Body of pancreas (tissue), 4 donors: ENCODE measurements at regions not wholly inside any gene's neighbourhood (a gene's known extent, or its start where the extent isn't known, plus 50 kb on each side); places are given as distances from the start of the nearest gene placed in this dataset.
"Not testable (repeated sequence)": the region's sequence is repeated elsewhere in the genome, so short reads cannot be mapped to it uniquely, and the experiment has no call there.

Source experiments
- ATAC-seq: fragments of 150-250 bp; one replicate; pipeline ENCODE4 v1.9.1; 2016
- DNase-seq, 4 donors: peaks; one replicate each; pipeline ENCODE4 v3.0.0-alpha.2; 2019
- H3K27ac ChIP-seq, 4 donors: fragments of 200-600 bp; sonication (generic); 1 replicate in 3 of 4; 2 replicates in 1 of 4; pipeline versions ENCODE4 v1.5.1 to v1.6.1; 2016 to 2019; ENCODE audit warnings: mild to moderate bottlenecking in 1 of 4, mixed read lengths in 1 of 4, moderate library complexity in 1 of 4
- H3K27me3 ChIP-seq, 2 donors: fragments of 200-600 bp; sonication (generic); one replicate each; pipeline ENCODE4 v1.6.0; 2016; ENCODE audit warnings: mild to moderate bottlenecking in 1 of 2
- H3K36me3 ChIP-seq, 2 donors: fragments of 200-600 bp; sonication (generic); replicated peaks in 1 of 2; 2 replicates each; pipeline ENCODE4 v1.5.1; 2016; ENCODE audit warnings: low read depth in 2 of 2; ENCODE audit not compliant: insufficient read depth in 1 of 2
- H3K4me1 ChIP-seq: fragments of 200-600 bp; sonication (generic); one replicate; pipeline ENCODE4 v1.6.0; 2016
- H3K4me3 ChIP-seq, 2 donors: fragments of 200-600 bp; sonication (generic); 1 replicate in 1 of 2; 2 replicates in 1 of 2; pipeline ENCODE4 v1.5.1; 2016 to 2019
- H3K9me3 ChIP-seq, 3 donors: fragments of 200-600 bp; sonication (generic); 1 replicate in 2 of 3; 2 replicates in 1 of 3; pipeline ENCODE4 v1.5.1; 2016
- CTCF ChIP-seq, 7 experiments: fragments of 450-650 bp in 4 of 7; fragments of 200-600 bp in 3 of 7; sonication (generic) in 3 of 7; IDR thresholded peaks; one replicate each; pipeline ENCODE4 v1.5.1; 2016 to 2019; ENCODE audit warnings: antibody characterized with exemption in 7 of 7
- POLR2A ChIP-seq, 3 donors: fragments of 450-650 bp; IDR thresholded peaks; one replicate each; pipeline ENCODE4 v1.6.1; 2016; ENCODE audit warnings: antibody characterized with exemption in 3 of 3, mild to moderate bottlenecking in 2 of 3
- WGBS, 2 donors: methylation state at CpG; one replicate each; pipeline ENCODE4 v1.1.5; 2017; 5-methylcytosine and 5-hydroxymethylcytosine counted together
- intact Hi-C: fragments of 100-400 bp; cut with DNase I; formaldehyde crosslinking; loops from one replicate; pipeline ENCODE4 v1.15.1; 2023

GRCh38 chr4:45437381-45437780 lies 686.5 kb downstream of the GABRG1 start:
- WGBS, 2 donors: 68 to 81% methylated on average over 1 of the region's 1 CpG
- no peak for TF ChIP-seq CTCF (IDR thresholded peaks at IDR 0.05)
- no peak for TF ChIP-seq POLR2A (IDR thresholded peaks at IDR 0.05)
- DNase-seq (no peak), ATAC-seq (no peak)
- Histone ChIP-seq H3K9me3 (no peaks in the 10 kb centered on the region), H3K27ac (no peak overlapping the region), H3K4me1 (no peaks in the 10 kb centered on the region), H3K27me3 (no peaks in the 10 kb centered on the region), H3K36me3 (no peaks in the 10 kb centered on the region), H3K4me3 (no peak overlapping the region)
- intact Hi-C loops: no loop called here

GRCh38 chr4:45425135-45425534 lies 698.7 kb downstream of the GABRG1 start:
- Histone ChIP-seq H3K4me1 (no peaks in the 10 kb centered on the region), H3K27ac (no peak overlapping the region), H3K9me3 (no peaks in the 10 kb centered on the region), H3K27me3 (no peaks in the 10 kb centered on the region), H3K36me3 (no peaks in the 10 kb centered on the region), H3K4me3 (no peak overlapping the region)
- intact Hi-C loops: no loop called here
- no peak for ATAC-seq
- 32 to 42% methylated on average over 1 of the region's 1 CpG for WGBS, 2 donors
- no peak for TF ChIP-seq CTCF (IDR thresholded peaks at IDR 0.05)
- TF ChIP-seq POLR2A (IDR thresholded peaks at IDR 0.05): no peak
- DNase-seq: no peak

- H3K27me3 ChIP-seq: no peaks in the 10 kb centered on the region
- no peak for TF ChIP-seq CTCF (IDR thresholded peaks at IDR 0.05)
- TF ChIP-seq POLR2A (IDR thresholded peaks at IDR 0.05): no peak
- H3K4me1 ChIP-seq: no peaks in the 10 kb centered on the region
- DNase-seq: no peak
- no peak overlapping the region for H3K4me3 ChIP-seq
- no peak for ATAC-seq
- H3K27ac ChIP-seq: no peak overlapping the region
- no peaks in the 10 kb centered on the region for H3K36me3 ChIP-seq
- intact Hi-C loops: no loop called here
- no peaks in the 10 kb centered on the region for H3K9me3 ChIP-seq
- 60 to 61% methylated on average over 3 of the region's 3 CpGs for WGBS, 2 donors
Measured at GRCh38 chr4:45423896-45424295, 697.5 kb upstream of the GNPDA2 start.

- ATAC-seq, H3K4me1 ChIP-seq, H3K9me3 ChIP-seq, H3K36me3 ChIP-seq, DNase-seq, H3K27me3 ChIP-seq, H3K27ac ChIP-seq, intact Hi-C loops, H3K4me3 ChIP-seq: not testable (repeated sequence)
- WGBS, 2 donors: 82% methylated on average over 21 of the region's 21 CpGs; no CpG with 5 or more reads in 1 of the 2 donors
Measured at GRCh38 chr4:45420091-45420674, 693.8 kb upstream of the GNPDA2 start.

- no peaks in the 10 kb centered on the region for H3K9me3 ChIP-seq
- DNase-seq (no peak), ATAC-seq (no peak)
- no peaks in the 10 kb centered on the region for H3K27me3 ChIP-seq
- H3K4me1 ChIP-seq: no peaks in the 10 kb centered on the region
- TF ChIP-seq POLR2A (IDR thresholded peaks at IDR 0.05): no peak
- TF ChIP-seq CTCF (IDR thresholded peaks at IDR 0.05): no peak
- H3K4me3 ChIP-seq: no peak overlapping the region
- WGBS, 2 donors: 45 to 49% methylated on average over 5 of the region's 5 CpGs
- intact Hi-C loops: no loop called here
- H3K36me3 ChIP-seq: no peaks in the 10 kb centered on the region
- H3K27ac ChIP-seq: no peak overlapping the region
Measured at GRCh38 chr4:45410701-45411210, 684.4 kb upstream of the GNPDA2 start.
